GM23338 (cell line): ENCODE measurements at regions not wholly inside any gene's neighbourhood (a gene's known extent, or its start where the extent isn't known, plus 50 kb on each side); places are given as distances from the start of the nearest gene placed in this dataset.

Source experiments
- ATAC-seq: fragments of 200-7000 bp; cut with Tn5 transposase; 3 replicates; pipeline ENCODE4 v1.9.1; 2020
- DNase-seq: peaks from one replicate; pipeline ENCODE4 v3.0.0-alpha.2; 2015; ENCODE audit warnings: low spot score
- H2AFZ ChIP-seq: fragments of 200-600 bp; sonication (generic); 2 replicates; pipeline ENCODE4 v1.8.0; 2016; ENCODE audit warnings: antibody characterized with exemption, mild to moderate bottlenecking, moderate library complexity
- H3F3A ChIP-seq: fragments of 200-600 bp; sonication (generic); replicated peaks from 2 replicates; pipeline ENCODE4 v1.8.0; 2017; ENCODE audit warnings: antibody characterized with exemption, mixed run types, low read depth
- H3K27ac ChIP-seq: fragments of 200-600 bp; sonication (generic); 2 replicates; pipeline ENCODE4 v1.6.1; 2016; ENCODE audit warnings: low read depth
- H3K27me3 ChIP-seq: fragments of 200-600 bp; sonication (generic); 2 replicates; pipeline ENCODE4 v1.8.0; 2016; ENCODE audit warnings: mild to moderate bottlenecking, mixed run types, moderate library complexity; ENCODE audit not compliant: insufficient read depth
- H3K36me3 ChIP-seq: fragments of 200-600 bp; sonication (generic); 2 replicates; pipeline ENCODE4 v1.8.0; 2016; ENCODE audit warnings: mild to moderate bottlenecking; ENCODE audit not compliant: insufficient read depth
- H3K4me1 ChIP-seq: fragments of 200-600 bp; sonication (generic); 2 replicates; pipeline ENCODE4 v1.8.0; 2016; ENCODE audit warnings: mild to moderate bottlenecking, moderate library complexity; ENCODE audit not compliant: insufficient read depth
- H3K4me2 ChIP-seq: fragments of 200-600 bp; sonication (generic); 2 replicates; pipeline ENCODE4 v1.7.1; 2017; ENCODE audit warnings: mixed run types
- H3K4me3 ChIP-seq: fragments of 200-600 bp; sonication (generic); 2 replicates; pipeline ENCODE4 v1.6.1; 2016; ENCODE audit warnings: mixed run types
- H3K79me2 ChIP-seq: fragments of 200-600 bp; sonication (generic); replicated peaks from 2 replicates; pipeline ENCODE4 v1.8.0; 2017; ENCODE audit warnings: mild to moderate bottlenecking; ENCODE audit not compliant: insufficient read depth
- H3K9me2 ChIP-seq: fragments of 200-600 bp; sonication (generic); 2 replicates; pipeline ENCODE4 v1.8.0; 2017; ENCODE audit not compliant: insufficient read depth
- H4K20me1 ChIP-seq: fragments of 200-600 bp; sonication (generic); replicated peaks from 2 replicates; pipeline ENCODE4 v1.8.0; 2017; ENCODE audit warnings: mild to moderate bottlenecking; ENCODE audit not compliant: insufficient read depth
- H3K27ac Mint-ChIP-seq: 2 replicates; pipeline ENCODE4 v1.8.0; 2020; ENCODE audit warnings: inconsistent platforms, mild to moderate bottlenecking, moderate library complexity, mixed read lengths
- H3K27me3 Mint-ChIP-seq: 3 replicates; pipeline ENCODE4 v1.8.0; 2022; ENCODE audit warnings: low read depth, mild to moderate bottlenecking, moderate library complexity, mixed read lengths, inconsistent platforms; ENCODE audit not compliant: insufficient read depth, poor library complexity
- H3K36me3 Mint-ChIP-seq: 3 replicates; pipeline ENCODE4 v1.8.0; 2021; ENCODE audit warnings: low read depth, mild to moderate bottlenecking, inconsistent platforms, moderate library complexity, mixed read lengths
- H3K4me1 Mint-ChIP-seq: 3 replicates; pipeline ENCODE4 v1.8.0; 2020; ENCODE audit warnings: mild to moderate bottlenecking, inconsistent platforms, mixed read lengths
- H3K4me3 Mint-ChIP-seq: 3 replicates; pipeline ENCODE4 v1.8.0; 2021; ENCODE audit warnings: moderate library complexity, mild to moderate bottlenecking, inconsistent platforms, mixed read lengths
- H3K9me3 Mint-ChIP-seq: 3 replicates; pipeline ENCODE4 v1.8.0; 2020; ENCODE audit warnings: moderate library complexity, mild to moderate bottlenecking, inconsistent platforms, mixed read lengths
- CREB1 ChIP-seq: fragments of 250-450 bp; sonication (Bioruptor Pico); IDR thresholded peaks from 2 replicates; pipeline ENCODE4 v1.5.0; 2020; ENCODE audit warnings: low read depth, mild to moderate bottlenecking, moderate library complexity
- CTCF ChIP-seq, 2 experiments: fragments of 200-600 bp in 1 of 2; sonication (generic) in 1 of 2; conservative IDR thresholded peaks; 2 replicates each; pipeline versions ENCODE4 v1.5.1 to v1.6.1; 2016 to 2017; ENCODE audit warnings: antibody characterized with exemption in 2 of 2, low read depth in 2 of 2, mild to moderate bottlenecking in 2 of 2, moderate library complexity in 1 of 2
- ETS1 ChIP-seq: IDR thresholded peaks from 2 replicates; pipeline ENCODE4 v1.6.1; 2016; ENCODE audit warnings: antibody characterized with exemption
- EZH2 ChIP-seq: fragments of 200-600 bp; sonication (generic); IDR thresholded peaks from one replicate; pipeline ENCODE4 v1.8.0; 2017; ENCODE audit warnings: antibody characterized with exemption, mild to moderate bottlenecking, low read depth; ENCODE audit not compliant: unreplicated experiment
- EZH2phosphoT487 ChIP-seq: fragments of 200-600 bp; sonication (generic); IDR thresholded peaks from one replicate; pipeline ENCODE4 v1.8.1; 2018; ENCODE audit warnings: antibody characterized with exemption; ENCODE audit not compliant: unreplicated experiment
- JUNB ChIP-seq: IDR thresholded peaks from one replicate; pipeline ENCODE4 v1.6.1; 2016; ENCODE audit warnings: antibody characterized with exemption; ENCODE audit not compliant: unreplicated experiment
- NANOG ChIP-seq: IDR thresholded peaks from 2 replicates; pipeline ENCODE4 v1.6.1; 2016; ENCODE audit warnings: antibody characterized with exemption, borderline replicate concordance
- POLR2AphosphoS5 ChIP-seq: IDR thresholded peaks from 2 replicates; pipeline ENCODE4 v1.6.1; 2016; ENCODE audit warnings: antibody characterized with exemption, low read depth
- REST ChIP-seq: IDR thresholded peaks from one replicate; pipeline ENCODE4 v1.6.1; 2018; ENCODE audit warnings: antibody characterized with exemption; ENCODE audit not compliant: unreplicated experiment
- STAT1 ChIP-seq: IDR thresholded peaks from one replicate; pipeline ENCODE4 v1.6.1; 2016; ENCODE audit warnings: antibody characterized with exemption; ENCODE audit not compliant: unreplicated experiment
- ZNF114 ChIP-seq: fragments of 250-450 bp; sonication (Bioruptor Pico); IDR thresholded peaks from 2 replicates; pipeline ENCODE4 v1.5.0; 2020; ENCODE audit warnings: mild to moderate bottlenecking, moderate library complexity
- ZNF331 ChIP-seq: fragments of 250-450 bp; sonication (Bioruptor Pico); IDR thresholded peaks from 2 replicates; pipeline ENCODE4 v1.5.0; 2020; ENCODE audit warnings: low read depth, mild to moderate bottlenecking, moderate library complexity
- ZNF462 ChIP-seq: fragments of 250-450 bp; sonication (Bioruptor Pico); IDR thresholded peaks from 2 replicates; pipeline ENCODE4 v1.5.0; 2020; ENCODE audit warnings: mild to moderate bottlenecking, moderate library complexity

GRCh38 chr1:14500041-14500440 is 98.4 kb upstream of the KAZN start:
- DNase-seq, result no peak
- no peaks in the 10 kb centered on the region for H3F3A ChIP-seq

More at GRCh38 chr1:14500041-14500440, 98.4 kb upstream of the KAZN start:
- no peak for ATAC-seq
- Mint-ChIP-seq H3K27me3 (peaks cover 4% of the 10 kb centered on the region), H3K27ac (no peak overlapping the region), H3K4me3 (no peak overlapping the region), H3K36me3 (no peaks in the 10 kb centered on the region), H3K4me1 (peaks cover 13% of the 10 kb centered on the region; the same call in 2 of the 3 replicates), H3K9me3 (no peaks in the 10 kb centered on the region)
- Histone ChIP-seq H4K20me1 (no peaks in the 10 kb centered on the region), H3K4me2 (no peak overlapping the region), H3K27ac (no peak overlapping the region), H3K4me3 (no peak overlapping the region), H3K36me3 (no peaks in the 10 kb centered on the region), H3K79me2 (no peaks in the 10 kb centered on the region), H3K27me3 (peaks cover under 1% of the 10 kb centered on the region; the same call in 1 of the 2 replicates), H2AFZ (no peak overlapping the region), H3K4me1 (no peaks in the 10 kb centered on the region), H3K9me2 (peaks cover 5% of the 10 kb centered on the region)
- TF ChIP-seq CTCF (conservative IDR thresholded peaks at IDR 0.05; ENCODE audit: low read depth in 2 of 2), result no peak
- TF ChIP-seq CREB1 (CRISPR knock-in tag), result no peak
- no peak for TF ChIP-seq EZH2phosphoT487
- TF ChIP-seq NANOG, result no peak
- no peak for TF ChIP-seq STAT1
- TF ChIP-seq JUNB, result no peak
- TF ChIP-seq POLR2AphosphoS5, result no peak
- TF ChIP-seq ETS1, result no peak
- no peak for TF ChIP-seq REST
- no peak for TF ChIP-seq EZH2
- no peak for TF ChIP-seq ZNF462 (CRISPR knock-in tag)
- no peak for TF ChIP-seq ZNF331
- no peak for TF ChIP-seq ZNF114 (CRISPR knock-in tag)
